MG63 (cell line): ENCODE measurements at regions not wholly inside any gene's neighbourhood (a gene's known extent, or its start where the extent isn't known, plus 50 kb on each side); places are given as distances from the start of the nearest gene placed in this dataset.
"Not testable (repeated sequence)": the region's sequence is repeated elsewhere in the genome, so short reads cannot be mapped to it uniquely, and the experiment has no call there.

Source experiments
- DNase-seq: peaks from one replicate; pipeline ENCODE4 v3.0.0-alpha.2; 2020
- H3K27me3 ChIP-seq: fragments of 250-450 bp; sonication (Bioruptor Pico); 2 replicates; pipeline ENCODE4 v1.5.1; 2020; ENCODE audit warnings: mild to moderate bottlenecking, moderate library complexity
- H3K36me3 ChIP-seq: fragments of 250-450 bp; sonication (Bioruptor Pico); 2 replicates; pipeline ENCODE4 v1.5.1; 2020; ENCODE audit warnings: mild to moderate bottlenecking, moderate library complexity
- H3K4me3 ChIP-seq: fragments of 250-450 bp; sonication (Bioruptor Pico); 2 replicates; pipeline ENCODE4 v1.5.1; 2020; ENCODE audit warnings: mild to moderate bottlenecking, moderate library complexity
- H3K9me3 ChIP-seq: fragments of 250-450 bp; sonication (Bioruptor Pico); 2 replicates; pipeline ENCODE4 v1.5.1; 2020; ENCODE audit warnings: mild to moderate bottlenecking, moderate library complexity

- H3K9me3 ChIP-seq: 0 out of 2 replicates have a peak, but pooled peaks cover 2% of the 10 kb centered on the region
- no peak overlapping the region for H3K4me3 ChIP-seq
- H3K27me3 ChIP-seq: no peaks in the 10 kb centered on the region
- DNase-seq: peak; percentile 63
- no peaks in the 10 kb centered on the region for H3K36me3 ChIP-seq
Observed at GRCh38 chr2:7745369-7745768, 828.2 kb downstream of the RNF144A start.

DNA sequence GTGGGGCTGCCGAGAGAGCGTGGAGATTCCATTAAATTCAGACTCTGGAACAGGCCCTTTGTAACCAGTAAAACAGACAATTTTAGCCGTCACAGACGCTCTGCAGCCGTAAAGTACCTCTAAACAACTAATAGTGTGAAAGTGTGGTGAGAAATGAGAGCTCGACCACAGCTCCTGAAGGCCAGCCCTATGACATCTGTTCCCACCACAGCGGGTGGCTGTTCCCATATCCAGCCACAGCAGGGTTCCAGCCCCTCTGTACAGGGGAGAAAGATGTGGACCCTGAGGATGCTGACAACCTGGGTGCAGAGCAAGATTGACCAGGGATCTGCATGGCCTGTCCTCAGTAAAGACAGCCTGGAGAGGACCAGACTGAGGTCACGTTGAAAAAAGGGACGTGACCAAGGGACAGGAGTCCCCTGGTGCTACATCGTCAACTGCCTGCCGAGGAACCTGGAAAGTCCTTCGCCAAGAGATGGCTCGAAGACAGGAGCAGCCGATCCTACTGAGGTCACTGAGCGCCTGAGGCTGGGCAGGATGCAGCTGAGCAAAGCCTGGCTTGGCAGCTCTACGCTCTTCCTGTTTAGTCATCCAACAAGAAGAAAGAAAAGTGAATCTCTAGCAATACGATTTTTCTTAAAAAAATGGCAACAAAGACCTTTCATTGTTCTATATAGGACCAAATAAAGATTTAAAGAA lies 831.7 kb downstream of the RNF144A start:
- Histone ChIP-seq H3K9me3 (0 out of 2 replicates have a peak, but pooled peaks cover 3% of the 10 kb centered on the region), H3K4me3 (no peak overlapping the region), H3K27me3 (no peaks in the 10 kb centered on the region), H3K36me3 (no peaks in the 10 kb centered on the region)
- DNase-seq: peak; percentile 87

GRCh38 chr2:7749895-7750559 lies 832.8 kb downstream of the RNF144A start:
- Histone ChIP-seq H3K27me3 (no peaks in the 10 kb centered on the region), H3K9me3 (0 out of 2 replicates have a peak, but pooled peaks cover 6% of the 10 kb centered on the region), H3K4me3 (no peak overlapping the region), H3K36me3 (no peaks in the 10 kb centered on the region)
- DNase-seq: no peak

DNA sequence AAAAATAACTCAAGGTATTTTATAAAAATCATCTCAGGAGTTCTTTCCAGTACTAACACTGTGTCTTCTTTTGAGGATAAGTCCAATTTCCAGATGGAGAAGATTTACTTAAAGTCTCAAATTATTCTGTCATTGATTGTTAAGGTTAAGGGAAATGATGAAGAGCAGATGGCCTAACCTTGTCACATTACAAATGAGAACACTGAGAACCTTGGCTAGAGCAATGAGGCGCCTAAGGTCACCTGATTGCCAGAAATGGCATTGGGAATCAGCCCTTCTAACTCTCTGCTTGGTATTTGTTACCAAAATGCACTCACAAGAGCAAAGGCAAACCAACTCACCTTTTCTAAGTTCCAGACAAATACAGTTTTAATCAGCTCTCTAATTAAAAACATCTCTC lies 835.1 kb downstream of the RNF144A start:
- no peak for DNase-seq
- no peaks in the 10 kb centered on the region for H3K36me3 ChIP-seq
- no peaks in the 10 kb centered on the region for H3K27me3 ChIP-seq
- 0 out of 2 replicates have a peak, but pooled peaks cover 6% of the 10 kb centered on the region for H3K9me3 ChIP-seq
- no peak overlapping the region for H3K4me3 ChIP-seq

- H3K9me3 ChIP-seq: peaks cover 15% of the 10 kb centered on the region
- H3K4me3 ChIP-seq: no peak overlapping the region
- DNase-seq: no peak
- no peaks in the 10 kb centered on the region for H3K36me3 ChIP-seq
- H3K27me3 ChIP-seq: no peaks in the 10 kb centered on the region
Observed at GRCh38 chr2:7753777-7754176, 836.6 kb downstream of the RNF144A start.

GRCh38 chr2:7755879-7756278 lies 838.7 kb downstream of the RNF144A start:
- H3K9me3 ChIP-seq: peaks cover 15% of the 10 kb centered on the region
- no peaks in the 10 kb centered on the region for H3K27me3 ChIP-seq
- no peak overlapping the region for H3K4me3 ChIP-seq
- no peaks in the 10 kb centered on the region for H3K36me3 ChIP-seq
- no peak for DNase-seq

DNA sequence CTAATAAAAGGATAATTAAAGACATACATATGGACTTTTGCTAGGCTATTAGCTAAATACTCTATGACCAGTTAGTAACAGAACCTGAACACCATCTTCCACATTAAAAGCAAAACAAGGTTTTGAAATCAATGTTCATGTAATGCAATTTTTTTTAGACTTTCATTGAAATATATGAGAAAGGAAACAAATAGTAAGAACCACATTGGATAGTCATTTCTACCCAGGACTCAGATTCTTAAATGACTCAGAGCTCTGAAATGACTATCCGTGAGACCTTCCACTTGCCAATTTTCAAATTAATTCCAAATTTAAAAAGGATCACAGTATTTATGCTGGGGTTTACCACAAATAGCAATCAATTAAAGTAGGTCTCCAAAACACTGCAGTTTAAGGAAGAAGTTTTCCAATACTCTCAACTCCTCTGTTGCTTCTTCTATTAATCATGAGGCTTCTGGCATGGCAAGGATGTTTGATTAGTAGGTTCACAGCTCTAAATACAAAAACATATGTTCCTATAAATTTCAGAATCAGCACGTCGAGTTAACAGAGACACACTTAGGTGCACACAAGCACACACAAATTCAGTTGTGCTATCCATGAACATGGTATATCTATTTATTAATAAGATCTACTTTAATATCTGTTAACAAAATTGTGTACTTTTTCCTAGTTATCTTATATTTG lies 841.0 kb downstream of the RNF144A start:
- no peaks in the 10 kb centered on the region for H3K27me3 ChIP-seq
- H3K9me3 ChIP-seq: peaks cover 15% of the 10 kb centered on the region
- H3K36me3 ChIP-seq: no peaks in the 10 kb centered on the region
- H3K4me3 ChIP-seq: no peak overlapping the region
- DNase-seq: no peak

GRCh38 chr2:7759898-7760297 lies 842.7 kb downstream of the RNF144A start:
- no peak overlapping the region for H3K4me3 ChIP-seq
- H3K9me3 ChIP-seq: peaks cover 15% of the 10 kb centered on the region
- DNase-seq: no peak
- no peaks in the 10 kb centered on the region for H3K36me3 ChIP-seq
- H3K27me3 ChIP-seq: no peaks in the 10 kb centered on the region

GRCh38 chr2:7763418-7763817 lies 846.2 kb downstream of the RNF144A start:
- DNase-seq: not testable (repeated sequence)

GRCh38 chr2:7765236-7765635 lies 848.0 kb downstream of the RNF144A start:
- no peaks in the 10 kb centered on the region for H3K36me3 ChIP-seq
- H3K27me3 ChIP-seq: no peaks in the 10 kb centered on the region
- no peak for DNase-seq
- H3K4me3 ChIP-seq: no peak overlapping the region
- H3K9me3 ChIP-seq: peaks cover 6% of the 10 kb centered on the region

More at GRCh38 chr2:7763418-7763817, 846.2 kb downstream of the RNF144A start:
- H3K4me3 ChIP-seq, H3K9me3 ChIP-seq, H3K27me3 ChIP-seq, H3K36me3 ChIP-seq: not testable (repeated sequence)

DNA sequence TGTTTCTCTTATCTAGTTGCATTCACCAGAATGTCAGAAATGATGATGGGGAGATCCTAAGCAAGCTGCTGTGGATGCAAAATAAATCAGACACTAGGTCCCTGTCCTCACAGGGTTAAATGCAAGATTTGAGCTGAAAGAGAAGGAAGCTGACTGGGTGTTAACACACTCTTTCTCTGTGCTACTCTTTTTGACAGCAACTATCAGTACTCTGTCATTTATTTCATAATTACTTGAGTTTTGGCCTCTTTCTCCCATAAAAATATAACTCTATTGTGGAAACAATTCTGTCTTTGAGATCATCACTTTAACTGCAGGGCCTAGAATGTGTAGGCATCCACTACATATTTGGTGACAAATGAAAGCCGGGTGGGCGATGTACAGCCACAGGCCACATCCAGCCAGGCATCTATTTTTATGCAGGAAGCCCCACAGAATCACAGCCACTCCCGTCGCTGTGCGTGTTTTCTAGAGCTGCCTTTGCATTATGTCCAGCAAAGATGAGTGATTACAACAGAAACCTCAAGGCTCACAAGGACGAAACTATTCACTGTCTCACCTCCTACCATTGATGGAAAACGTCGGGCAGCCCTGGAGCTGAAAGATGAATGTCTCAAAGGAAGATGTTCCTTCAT lies 849.0 kb downstream of the RNF144A start:
- Histone ChIP-seq H3K4me3 (no peak overlapping the region), H3K27me3 (no peaks in the 10 kb centered on the region), H3K9me3 (peaks cover 6% of the 10 kb centered on the region), H3K36me3 (no peaks in the 10 kb centered on the region)
- DNase-seq: no peak

GRCh38 chr2:7766978-7767565 lies 849.9 kb downstream of the RNF144A start:
- Histone ChIP-seq H3K9me3 (peaks cover 6% of the 10 kb centered on the region), H3K27me3 (no peaks in the 10 kb centered on the region), H3K4me3 (no peak overlapping the region), H3K36me3 (no peaks in the 10 kb centered on the region)
- DNase-seq: no peak

GRCh38 chr2:7767902-7768301 lies 850.7 kb downstream of the RNF144A start:
- H3K27me3 ChIP-seq: no peaks in the 10 kb centered on the region
- no peak for DNase-seq
- no peak overlapping the region for H3K4me3 ChIP-seq
- H3K36me3 ChIP-seq: no peaks in the 10 kb centered on the region
- peaks cover 6% of the 10 kb centered on the region for H3K9me3 ChIP-seq

- H3K27me3 ChIP-seq: no peaks in the 10 kb centered on the region
- H3K36me3 ChIP-seq: no peaks in the 10 kb centered on the region
Observed at GRCh38 chr2:7771781-7772180, 854.6 kb downstream of the RNF144A start.

DNA sequence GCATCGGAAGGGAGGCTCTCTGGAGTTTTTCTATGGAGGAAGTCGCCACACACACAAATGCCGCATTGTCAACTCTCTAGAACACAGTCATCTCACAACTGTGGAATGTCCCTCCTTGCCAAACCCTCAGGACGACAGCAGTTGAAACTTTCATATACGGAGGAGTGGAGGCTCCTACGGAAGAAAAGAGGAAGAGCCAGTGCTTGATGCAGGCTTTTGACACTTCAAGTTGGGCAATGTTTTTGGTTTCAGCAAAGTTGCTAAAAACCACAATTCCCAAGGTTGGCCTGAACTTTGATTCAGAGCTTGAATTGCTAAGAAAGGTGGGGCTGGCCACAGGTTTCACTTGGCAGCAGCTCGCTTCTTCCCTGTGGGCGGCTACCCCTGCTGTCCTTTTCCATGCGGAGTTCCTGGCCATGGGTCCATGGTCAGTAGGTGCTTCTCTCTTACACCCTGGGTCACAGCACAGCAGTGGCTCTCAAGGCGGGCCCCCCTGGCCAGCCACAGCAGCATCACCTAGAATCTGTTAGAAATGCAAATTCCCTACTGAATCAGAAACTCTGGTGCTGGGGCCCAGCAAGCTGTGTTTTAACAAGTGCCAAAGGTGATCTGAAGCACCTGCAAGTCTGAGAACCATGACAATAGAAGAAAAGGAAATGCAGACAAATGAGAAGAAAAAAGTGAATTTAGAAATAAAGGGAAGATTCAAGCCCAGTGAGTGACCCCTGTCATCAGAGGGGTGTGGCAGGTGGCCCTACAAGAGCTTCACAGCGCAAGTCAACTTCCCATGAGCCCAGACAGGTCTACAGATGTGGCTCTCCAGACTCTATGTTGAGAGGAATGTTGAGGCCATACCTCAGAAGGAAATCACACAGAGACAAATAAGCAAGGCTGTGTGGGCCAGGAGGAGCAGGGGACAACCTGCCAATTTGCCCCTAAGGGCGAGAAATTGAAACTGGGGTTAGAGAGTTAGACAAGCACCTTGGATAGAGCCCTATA lies 856.4 kb downstream of the RNF144A start:
- H3K4me3 ChIP-seq: no peak overlapping the region
- no peak for DNase-seq
- H3K9me3 ChIP-seq: no peaks in the 10 kb centered on the region
- H3K36me3 ChIP-seq: no peaks in the 10 kb centered on the region
- no peaks in the 10 kb centered on the region for H3K27me3 ChIP-seq

More at GRCh38 chr2:7771781-7772180, 854.6 kb downstream of the RNF144A start:
- DNase-seq: no peak
- Histone ChIP-seq H3K4me3 (no peak overlapping the region), H3K9me3 (no peaks in the 10 kb centered on the region)

- Histone ChIP-seq H3K9me3 (no peaks in the 10 kb centered on the region), H3K4me3 (no peak overlapping the region), H3K36me3 (no peaks in the 10 kb centered on the region), H3K27me3 (no peaks in the 10 kb centered on the region)
- no peak for DNase-seq
Observed at GRCh38 chr2:7774481-7774880, 857.3 kb downstream of the RNF144A start.
